ENCODE measurements at regions not wholly inside any gene's neighbourhood (a gene's known extent, or its start where the extent isn't known, plus 50 kb on each side); places are given as distances from the start of the nearest gene placed in this dataset.

- DNase-seq (ENCODE audit: low spot score) (no peak), FAIRE-seq (no peak)
Observed at GRCh38 chr1:81230983-81231728, 569.6 kb upstream of the ADGRL2 start.

- FAIRE-seq (no peak), DNase-seq (ENCODE audit: low spot score) (no peak)
Observed at GRCh38 chr1:81228926-81229325, 571.8 kb upstream of the ADGRL2 start.

DNA sequence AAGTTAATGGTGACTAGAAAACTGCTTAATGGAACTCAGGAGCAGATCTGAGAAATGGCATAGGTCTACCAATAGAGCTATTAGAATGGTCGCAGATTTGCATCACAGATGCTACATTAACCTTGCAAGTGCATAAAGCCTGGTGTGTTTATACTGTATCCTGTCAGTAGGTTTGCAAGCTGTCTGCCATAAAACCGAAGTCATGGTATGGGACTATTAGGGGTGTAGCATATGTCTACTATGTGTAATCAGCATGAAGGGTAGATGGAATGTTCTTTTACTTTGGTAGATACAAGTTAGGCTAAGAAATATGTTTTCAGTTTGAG is 574.2 kb upstream of the ADGRL2 start:
- DNase-seq (ENCODE audit: low spot score) (no peak), FAIRE-seq (no peak)

DNA sequence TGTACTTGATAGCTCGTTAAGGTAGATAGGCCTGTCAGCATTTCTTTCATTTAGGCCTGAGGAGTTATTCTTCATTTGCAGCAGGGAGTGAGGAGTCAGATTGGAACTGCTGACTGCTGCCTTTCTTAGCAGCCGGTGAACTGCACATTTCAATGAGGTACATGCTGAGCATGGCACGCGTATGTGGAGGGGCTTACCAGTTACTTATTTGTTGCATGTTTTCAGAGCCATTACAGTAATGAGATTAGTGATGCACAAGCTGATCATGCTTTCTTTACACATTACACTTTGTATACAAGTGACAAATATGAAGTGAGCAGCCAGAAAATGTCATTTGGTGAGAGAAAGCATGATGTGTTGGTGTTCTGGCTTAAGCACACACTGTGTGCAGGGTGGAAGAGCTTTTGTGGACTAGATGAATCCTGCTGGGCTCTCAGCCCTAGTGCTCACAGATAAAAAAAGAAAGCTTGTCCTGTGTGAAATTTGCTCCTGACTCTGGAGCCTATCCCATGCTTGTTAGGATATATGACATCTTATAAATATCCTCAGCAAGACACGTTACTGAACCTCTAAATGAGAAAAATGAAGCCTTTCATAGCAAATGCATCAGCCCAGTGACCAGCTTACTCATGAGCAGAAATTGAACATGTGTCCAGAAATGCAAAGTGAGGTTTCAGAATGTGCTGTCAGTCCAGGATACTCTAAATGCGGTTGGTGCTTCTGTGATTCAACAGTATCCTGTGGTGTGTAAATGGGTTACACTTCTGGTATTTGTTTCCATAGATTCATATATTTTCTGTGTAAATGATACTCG is 574.7 kb upstream of the ADGRL2 start:
- FAIRE-seq (no peak), DNase-seq (ENCODE audit: low spot score) (no peak)

GRCh38 chr1:81224222-81224621 is 576.5 kb upstream of the ADGRL2 start:
- DNase-seq (ENCODE audit: low spot score) = no peak
- no peak for FAIRE-seq

DNA sequence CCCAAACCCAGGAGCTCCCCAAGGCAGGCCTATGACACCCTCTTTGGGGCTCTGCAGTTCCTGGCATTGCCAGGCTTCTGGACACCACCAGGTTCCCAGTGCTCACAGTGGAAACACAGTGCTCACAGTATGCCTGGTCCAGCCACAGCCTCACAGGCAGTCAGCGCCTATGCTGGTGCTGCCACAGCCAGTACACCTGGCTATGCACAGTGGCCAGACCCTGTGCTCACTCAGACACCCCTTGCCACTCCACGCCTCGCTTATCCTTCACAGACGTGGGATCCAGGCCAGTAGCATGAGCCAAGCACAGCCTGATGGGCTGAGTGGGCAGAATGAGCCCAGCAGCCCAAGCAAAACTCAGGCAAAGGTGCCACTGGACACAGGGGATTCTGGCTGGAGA is 579.2 kb upstream of the ADGRL2 start:
- DNase-seq (ENCODE audit: low spot score) (no peak), FAIRE-seq (no peak)

DNA sequence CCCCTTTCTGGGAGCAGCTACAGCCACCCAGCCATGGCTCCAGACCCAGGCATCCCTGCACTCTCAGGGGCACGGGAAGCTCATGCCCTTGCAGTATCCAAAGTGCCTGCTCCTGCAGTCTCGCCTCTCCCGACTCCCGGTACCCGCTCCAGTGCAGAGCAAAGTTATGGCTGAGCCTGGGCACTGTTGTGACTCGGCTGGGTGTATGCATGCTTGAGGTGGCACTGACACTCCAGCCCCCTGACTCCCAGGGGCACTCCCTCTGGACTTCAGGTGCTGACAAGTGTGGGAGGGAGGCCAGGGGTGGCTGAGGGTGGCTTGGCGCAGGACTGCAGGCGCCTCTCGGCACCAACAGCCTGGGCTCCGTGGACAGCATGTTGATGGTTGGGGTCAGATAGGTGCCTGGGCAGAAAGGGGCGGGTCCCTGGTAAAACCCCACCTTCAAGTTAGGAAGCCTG is 580.1 kb upstream of the ADGRL2 start:
- FAIRE-seq (no peak), DNase-seq (ENCODE audit: low spot score) (no peak)

DNA sequence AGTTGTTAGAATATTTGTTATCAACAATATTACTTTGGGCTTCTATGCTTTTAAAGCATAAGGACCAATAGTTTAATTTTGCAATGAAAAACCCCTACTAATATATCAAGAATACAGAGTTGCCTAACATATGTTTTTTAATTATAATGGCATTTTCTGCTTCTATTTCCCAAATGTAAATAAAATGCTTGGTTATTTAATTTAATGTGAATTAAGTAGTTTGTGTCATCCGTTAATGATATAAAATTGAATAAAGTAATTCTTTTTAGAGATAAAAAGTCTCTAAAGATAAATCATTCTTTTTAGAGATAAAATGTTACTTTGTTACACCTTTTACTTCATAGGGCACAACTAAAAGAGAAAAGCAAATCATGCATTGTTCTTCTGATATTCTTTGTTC is 583.7 kb upstream of the ADGRL2 start:
- no peak for DNase-seq (ENCODE audit: low spot score)
- no peak for FAIRE-seq

GRCh38 chr1:81213279-81213678 is 587.5 kb upstream of the ADGRL2 start:
- FAIRE-seq (no peak), DNase-seq (ENCODE audit: low spot score) (no peak)

- FAIRE-seq (no peak), DNase-seq (ENCODE audit: low spot score) (no peak)
Observed at GRCh38 chr1:81209461-81209860, 591.3 kb upstream of the ADGRL2 start.

DNA sequence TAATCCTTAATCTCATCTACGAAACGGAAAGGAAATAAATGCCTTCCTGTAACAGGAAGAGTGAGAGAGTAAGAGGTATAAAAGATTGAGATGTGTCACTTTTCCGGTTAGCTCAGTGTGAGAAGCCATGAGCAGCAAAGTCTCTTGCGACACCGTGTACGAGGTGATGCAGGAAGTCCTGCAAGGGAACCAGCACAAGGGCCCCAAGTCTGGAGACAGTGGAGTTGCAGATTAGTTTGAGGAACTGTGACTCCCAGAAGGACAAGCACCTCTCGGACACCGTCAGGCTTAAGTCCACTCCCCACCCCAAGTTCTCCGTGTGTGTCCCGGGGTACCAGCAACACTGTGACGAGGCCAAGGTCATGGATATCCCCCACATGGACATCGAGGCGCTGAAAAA is 592.3 kb upstream of the ADGRL2 start:
- no peak for DNase-seq (ENCODE audit: low spot score)
- no peak for FAIRE-seq

- DNase-seq (ENCODE audit: low spot score) = no peak
- FAIRE-seq = no peak
Observed at GRCh38 chr1:81205956-81206355, 594.8 kb upstream of the ADGRL2 start.

GRCh38 chr1:81201779-81202178 is 599.0 kb upstream of the ADGRL2 start:
- DNase-seq (ENCODE audit: low spot score) (no peak), FAIRE-seq (no peak)

DNA sequence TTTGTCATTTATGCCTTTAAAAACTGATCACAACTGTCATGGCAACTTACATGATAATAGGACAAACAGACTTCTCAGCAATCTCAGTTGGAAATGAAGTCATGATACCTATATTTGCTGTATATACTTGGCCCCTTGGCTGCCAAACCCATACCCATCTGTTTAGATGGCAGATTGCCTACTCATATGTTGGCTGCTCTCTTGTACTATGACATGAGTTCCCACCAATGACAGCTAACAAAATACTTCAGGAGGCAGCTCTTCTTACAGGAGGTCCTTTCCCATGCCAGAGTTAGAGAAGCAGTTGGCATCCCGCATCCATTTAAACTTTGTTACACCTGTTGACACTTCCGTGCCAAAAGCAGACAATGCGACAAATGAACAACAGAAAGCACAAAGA is 603.1 kb upstream of the ADGRL2 start:
- DNase-seq (ENCODE audit: low spot score) = no peak
- no peak for FAIRE-seq

DNA sequence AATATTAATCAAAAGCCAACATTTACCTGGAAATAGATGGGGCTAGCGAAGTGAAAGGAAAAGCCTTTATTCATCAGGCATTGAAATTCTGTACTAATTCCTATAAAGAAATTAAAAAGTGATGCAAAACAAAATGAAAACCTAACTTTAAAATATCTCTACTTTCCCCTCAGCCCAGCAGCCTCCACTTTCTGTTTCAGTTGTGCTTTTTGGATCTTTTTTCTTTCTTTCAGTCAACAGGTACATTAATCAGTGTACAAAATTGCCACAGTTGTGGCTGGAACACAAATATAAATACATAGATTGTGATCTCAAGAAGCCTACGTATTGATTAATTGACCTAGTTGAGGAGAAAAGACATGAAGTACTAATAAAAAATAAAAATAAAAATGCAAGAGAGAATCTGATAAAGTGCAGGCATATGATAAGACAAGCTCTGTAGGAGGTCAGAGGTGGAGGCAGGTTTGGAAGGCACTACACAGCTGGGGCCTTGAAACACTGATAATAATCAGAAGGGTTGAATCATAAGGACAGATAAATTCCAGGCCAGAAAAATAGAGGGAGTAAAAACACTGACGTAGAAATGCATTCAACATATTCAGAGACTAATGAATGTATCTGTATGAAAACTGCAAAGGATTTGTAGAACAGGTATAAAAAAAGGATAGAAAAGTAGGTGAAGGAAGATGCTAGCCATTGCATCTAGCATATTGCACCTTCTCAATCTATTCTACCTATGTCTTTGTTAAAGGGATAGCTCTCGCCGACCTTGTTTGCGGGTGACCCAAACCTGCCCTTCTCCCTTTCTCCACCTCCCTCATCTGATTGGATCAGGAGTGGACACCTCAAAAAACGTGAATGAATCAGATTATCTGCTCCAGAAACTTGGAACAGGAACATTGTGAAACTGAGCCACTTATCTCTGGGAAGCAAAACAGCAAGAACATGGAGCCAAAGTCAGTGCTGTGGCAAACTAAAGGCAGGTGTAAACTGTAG is 607.8 kb upstream of the ADGRL2 start:
- no peak for FAIRE-seq
- DNase-seq (ENCODE audit: low spot score) = no peak

DNA sequence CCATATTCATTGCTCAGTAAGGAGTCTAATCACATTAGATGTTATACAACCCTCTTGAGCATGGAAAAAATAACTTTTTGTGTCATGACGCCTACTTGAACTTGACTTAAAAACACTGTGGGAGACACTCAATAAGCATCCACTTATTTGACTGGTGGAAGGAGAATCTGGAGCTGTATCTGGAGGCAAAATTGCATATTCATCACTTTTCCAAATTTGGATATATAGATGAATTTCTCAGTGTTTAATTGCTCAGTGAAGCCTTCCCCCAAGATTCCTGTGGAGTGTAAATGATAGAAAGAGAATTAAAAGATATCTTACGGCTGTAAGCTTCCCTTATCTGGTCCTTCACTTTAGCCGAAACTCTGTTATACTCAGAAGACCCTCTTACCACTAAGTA is 610.7 kb upstream of the ADGRL2 start:
- FAIRE-seq (no peak), DNase-seq (ENCODE audit: low spot score) (no peak)

GRCh38 chr1:81187635-81188034 is 613.1 kb upstream of the ADGRL2 start:
- DNase-seq (ENCODE audit: low spot score) = no peak
- no peak for FAIRE-seq

GRCh38 chr1:81186261-81186660 is 614.5 kb upstream of the ADGRL2 start:
- FAIRE-seq = no peak
- no peak for DNase-seq (ENCODE audit: low spot score)

GRCh38 chr1:81183553-81183952 is 617.2 kb upstream of the ADGRL2 start:
- FAIRE-seq (no peak), DNase-seq (ENCODE audit: low spot score) (no peak)

GRCh38 chr1:81183051-81183450 is 617.7 kb upstream of the ADGRL2 start:
- FAIRE-seq = no peak
- no peak for DNase-seq (ENCODE audit: low spot score)

GRCh38 chr1:81179242-81179641 is 621.5 kb upstream of the ADGRL2 start:
- FAIRE-seq = peak; percentile 42
- DNase-seq (ENCODE audit: low spot score) = peak; percentile 43

All from urothelium cell line (cell line).